H9 (cell line): ENCODE measurements at regions not wholly inside any gene's neighbourhood (a gene's known extent, or its start where the extent isn't known, plus 50 kb on each side); places are given as distances from the start of the nearest gene placed in this dataset.

Experiments used
- DNase-seq: peaks from one replicate; pipeline ENCODE4 v3.0.0-alpha.2; 2017
- H2AFZ ChIP-seq: one replicate; pipeline ENCODE4 v1.6.1; 2013; ENCODE audit warnings: mild to moderate bottlenecking, low read length, control low read depth, moderate library complexity
- H2AK5ac ChIP-seq: 2 replicates; pipeline ENCODE4 v1.6.1; 2013; ENCODE audit warnings: low read length, control low read depth, mixed read lengths; ENCODE audit not compliant: insufficient read length
- H2BK120ac ChIP-seq: one replicate; pipeline ENCODE4 v1.6.1; 2013; ENCODE audit warnings: low read depth, mild to moderate bottlenecking, low read length, control low read depth, inconsistent platforms; ENCODE audit not compliant: poor library complexity, severe bottlenecking
- H2BK12ac ChIP-seq: 2 replicates; pipeline ENCODE4 v1.6.1; 2013; ENCODE audit warnings: low read length, control low read depth, mixed read lengths, low read depth; ENCODE audit not compliant: insufficient read length
- H2BK15ac ChIP-seq: 2 replicates; pipeline ENCODE4 v1.6.1; 2013; ENCODE audit warnings: low read depth, low read length, control low read depth
- H2BK20ac ChIP-seq: one replicate; pipeline ENCODE4 v1.6.1; 2013; ENCODE audit warnings: low read depth, mild to moderate bottlenecking, low read length, control low read depth, inconsistent platforms; ENCODE audit not compliant: poor library complexity, severe bottlenecking
- H2BK5ac ChIP-seq: 2 replicates; pipeline ENCODE4 v1.6.1; 2013; ENCODE audit warnings: low read length, control low read depth, mixed read lengths; ENCODE audit not compliant: insufficient read length
- H3K14ac ChIP-seq: 2 replicates; pipeline ENCODE4 v1.6.1; 2013; ENCODE audit warnings: low read length, control low read depth; ENCODE audit not compliant: insufficient read depth
- H3K18ac ChIP-seq: 2 replicates; pipeline ENCODE4 v1.6.1; 2013; ENCODE audit warnings: low read depth, mild to moderate bottlenecking, mixed read lengths, low read length, control low read depth; ENCODE audit not compliant: insufficient read length
- H3K23ac ChIP-seq: 2 replicates; pipeline ENCODE4 v1.6.1; 2013; ENCODE audit warnings: low read length, control low read depth, mixed read lengths, low read depth; ENCODE audit not compliant: insufficient read length
- H3K23me2 ChIP-seq: 2 replicates; pipeline ENCODE4 v1.6.1; 2013; ENCODE audit warnings: low read depth, mild to moderate bottlenecking, mixed read lengths, low read length, control low read depth; ENCODE audit not compliant: insufficient read length, poor library complexity, severe bottlenecking
- H3K27ac ChIP-seq: 2 replicates; pipeline ENCODE4 v1.5.1; 2013; ENCODE audit warnings: low read length, control low read depth, mixed read lengths, low read depth; ENCODE audit not compliant: insufficient read length
- H3K27me3 ChIP-seq: 2 replicates; pipeline ENCODE4 v1.6.1; 2013; ENCODE audit warnings: low read length, control low read depth, inconsistent platforms; ENCODE audit not compliant: insufficient read depth
- H3K4ac ChIP-seq: 2 replicates; pipeline ENCODE4 v1.6.1; 2013; ENCODE audit warnings: low read depth, mild to moderate bottlenecking, control low read depth, inconsistent platforms, low read length, moderate library complexity
- H3K4me1 ChIP-seq: 2 replicates; pipeline ENCODE4 v1.6.1; 2013; ENCODE audit warnings: low read length, control low read depth, inconsistent platforms; ENCODE audit not compliant: insufficient read depth
- H3K4me2 ChIP-seq: 2 replicates; pipeline ENCODE4 v1.6.1; 2013; ENCODE audit warnings: low read length, control low read depth, mixed read lengths; ENCODE audit not compliant: insufficient read length, insufficient read depth
- H3K56ac ChIP-seq: 2 replicates; pipeline ENCODE4 v1.6.1; 2013; ENCODE audit warnings: low read depth, mild to moderate bottlenecking, mixed read lengths, low read length, control low read depth; ENCODE audit not compliant: insufficient read length
- H3K79me1 ChIP-seq: 2 replicates; pipeline ENCODE4 v1.6.1; 2013; ENCODE audit warnings: low read depth, mild to moderate bottlenecking, moderate library complexity, low read length, control low read depth, inconsistent platforms; ENCODE audit not compliant: insufficient read depth, poor library complexity, severe bottlenecking
- H3K79me2 ChIP-seq: 2 replicates; pipeline ENCODE4 v1.6.1; 2013; ENCODE audit warnings: low read length, control low read depth, inconsistent platforms; ENCODE audit not compliant: insufficient read depth
- H3K9ac ChIP-seq: 2 replicates; pipeline ENCODE4 v1.6.1; 2013; ENCODE audit warnings: low read length, control low read depth, mixed read lengths; ENCODE audit not compliant: insufficient read length; ENCODE audit errors: extremely low read depth
- H3K9me3 ChIP-seq: one replicate; pipeline ENCODE4 v1.6.1; 2013; ENCODE audit warnings: low read depth, low read length, inconsistent platforms; ENCODE audit not compliant: control insufficient read depth
- H3T11ph ChIP-seq: one replicate; pipeline ENCODE4 v1.6.1; 2013; ENCODE audit warnings: mild to moderate bottlenecking, low read length, control low read depth, inconsistent platforms
- H4K20me1 ChIP-seq: one replicate; pipeline ENCODE4 v1.6.1; 2013; ENCODE audit not compliant: control insufficient read depth, insufficient read length, insufficient read depth
- H4K5ac ChIP-seq: 2 replicates; pipeline ENCODE4 v1.6.1; 2013; ENCODE audit warnings: low read depth, mild to moderate bottlenecking, mixed read lengths, low read length, control low read depth; ENCODE audit not compliant: insufficient read length
- H4K8ac ChIP-seq: replicated peaks from 2 replicates; pipeline ENCODE4 v1.6.1; 2013; ENCODE audit warnings: low read length, control low read depth, mixed read lengths, low read depth; ENCODE audit not compliant: insufficient read length
- H4K91ac ChIP-seq: 2 replicates; pipeline ENCODE4 v1.6.1; 2013; ENCODE audit warnings: low read depth, mild to moderate bottlenecking, moderate library complexity, mixed read lengths, low read length, control low read depth; ENCODE audit not compliant: insufficient read length
- H3K27ac Mint-ChIP-seq, 3 experiments: 2 replicates in 2 of 3; 3 replicates in 1 of 3; pipeline ENCODE4 v1.8.0; 2020 to 2021; ENCODE audit warnings: mixed read lengths in 3 of 3, mild to moderate bottlenecking in 1 of 3, moderate library complexity in 1 of 3
- H3K27me3 Mint-ChIP-seq: 2 replicates; pipeline ENCODE4 v1.8.0; 2021; ENCODE audit warnings: low read depth, mild to moderate bottlenecking, moderate library complexity, mixed read lengths
- H3K36me3 Mint-ChIP-seq, 3 experiments: 2 replicates in 2 of 3; 3 replicates in 1 of 3; pipeline ENCODE4 v1.8.0; 2020 to 2021; ENCODE audit warnings: low read depth in 3 of 3, mixed read lengths in 3 of 3; ENCODE audit not compliant: insufficient read depth in 1 of 3
- H3K4me1 Mint-ChIP-seq, 2 experiments: 2 replicates each; pipeline ENCODE4 v1.8.0; 2020; ENCODE audit warnings: mixed read lengths in 2 of 2
- H3K4me3 Mint-ChIP-seq, 2 experiments: 2 replicates in 1 of 2; 3 replicates in 1 of 2; pipeline ENCODE4 v1.8.0; 2020 to 2021; ENCODE audit warnings: mild to moderate bottlenecking in 2 of 2, mixed read lengths in 2 of 2, moderate library complexity in 1 of 2
- H3K9me3 Mint-ChIP-seq, 2 experiments: 2 replicates in 1 of 2; 3 replicates in 1 of 2; pipeline ENCODE4 v1.8.0; 2020; ENCODE audit warnings: mild to moderate bottlenecking in 2 of 2, mixed read lengths in 2 of 2, moderate library complexity in 1 of 2
- WGBS: extraction: QIAGEN DNeasy Blood & Tissue Kit; methylation state at CpG from one replicate; pipeline ENCODE4 v1.1.7; 2013; ENCODE audit warnings: missing lambda C conversion rate, low lambda C conversion rate, mixed read lengths; ENCODE audit not compliant: insufficient read length; ENCODE audit errors: extremely low coverage; 5-methylcytosine and 5-hydroxymethylcytosine counted together
- TF ChIP-seq, protein P1 (sequence below): fragments of 200-600 bp; sonication (generic); conservative IDR thresholded peaks from 3 replicates; pipeline ENCODE4 v1.8.0; 2021; ENCODE audit warnings: antibody characterized with exemption, mild to moderate bottlenecking

GRCh38 chr9:136603216-136603615, 57.4 kb upstream of the NOTCH1 start:
- WGBS, result no CpG with 5 or more reads among the region's 12 CpGs

More at GRCh38 chr9:136603216-136603615, 57.4 kb upstream of the NOTCH1 start:
- no peak overlapping the region for H3T11ph ChIP-seq
- no peak overlapping the region for H2BK12ac ChIP-seq
- no peak overlapping the region for H3K27ac Mint-ChIP-seq
- H3K9me3 ChIP-seq, result no peaks in the 10 kb centered on the region
- H4K91ac ChIP-seq, result no peak overlapping the region
- no peak overlapping the region for H2BK120ac ChIP-seq
- no peak overlapping the region for H3K4me2 ChIP-seq
- TF ChIP-seq, protein P1, sequence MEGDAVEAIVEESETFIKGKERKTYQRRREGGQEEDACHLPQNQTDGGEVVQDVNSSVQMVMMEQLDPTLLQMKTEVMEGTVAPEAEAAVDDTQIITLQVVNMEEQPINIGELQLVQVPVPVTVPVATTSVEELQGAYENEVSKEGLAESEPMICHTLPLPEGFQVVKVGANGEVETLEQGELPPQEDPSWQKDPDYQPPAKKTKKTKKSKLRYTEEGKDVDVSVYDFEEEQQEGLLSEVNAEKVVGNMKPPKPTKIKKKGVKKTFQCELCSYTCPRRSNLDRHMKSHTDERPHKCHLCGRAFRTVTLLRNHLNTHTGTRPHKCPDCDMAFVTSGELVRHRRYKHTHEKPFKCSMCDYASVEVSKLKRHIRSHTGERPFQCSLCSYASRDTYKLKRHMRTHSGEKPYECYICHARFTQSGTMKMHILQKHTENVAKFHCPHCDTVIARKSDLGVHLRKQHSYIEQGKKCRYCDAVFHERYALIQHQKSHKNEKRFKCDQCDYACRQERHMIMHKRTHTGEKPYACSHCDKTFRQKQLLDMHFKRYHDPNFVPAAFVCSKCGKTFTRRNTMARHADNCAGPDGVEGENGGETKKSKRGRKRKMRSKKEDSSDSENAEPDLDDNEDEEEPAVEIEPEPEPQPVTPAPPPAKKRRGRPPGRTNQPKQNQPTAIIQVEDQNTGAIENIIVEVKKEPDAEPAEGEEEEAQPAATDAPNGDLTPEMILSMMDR, result no peak
- H3K4me1 Mint-ChIP-seq, result peaks cover 9 to 42% of the 10 kb centered on the region in 2 experiments
- no peak overlapping the region for H3K9ac ChIP-seq
- no peak for DNase-seq
- no peak overlapping the region for H2AK5ac ChIP-seq
- no peaks in the 10 kb centered on the region for H3K23me2 ChIP-seq
- H3K4me1 ChIP-seq, result no peaks in the 10 kb centered on the region
- H3K79me1 ChIP-seq, result no peaks in the 10 kb centered on the region
- H3K36me3 Mint-ChIP-seq, result peaks cover 0 to 7% (median 0%) of the 10 kb centered on the region in 3 experiments; a peak in 1 of 7 replicates
- no peak overlapping the region for H3K14ac ChIP-seq
- H3K27ac ChIP-seq, result no peak overlapping the region
- H2AFZ ChIP-seq, result no peak overlapping the region
- H2BK15ac ChIP-seq, result no peak overlapping the region
- no peak overlapping the region for H3K4me3 Mint-ChIP-seq
- H3K18ac ChIP-seq, result no peak overlapping the region
- H4K5ac ChIP-seq, result no peak overlapping the region
- no peak overlapping the region for H2BK20ac ChIP-seq
- H4K8ac ChIP-seq, result no peak overlapping the region
- no peaks in the 10 kb centered on the region; the same call in none of the 2 replicates for H3K27me3 Mint-ChIP-seq
- H3K9me3 Mint-ChIP-seq, result peaks cover 0 to 8% of the 10 kb centered on the region in 2 experiments; a peak in 1 of 5 replicates
- H3K23ac ChIP-seq, result no peak overlapping the region
- no peaks in the 10 kb centered on the region for H3K79me2 ChIP-seq
- H3K56ac ChIP-seq, result no peak overlapping the region
- H2BK5ac ChIP-seq, result no peak overlapping the region
- no peak overlapping the region for H3K4ac ChIP-seq
- H4K20me1 ChIP-seq, result no peaks in the 10 kb centered on the region
- H3K27me3 ChIP-seq, result no peaks in the 10 kb centered on the region
